ENCODE measurements at regions not wholly inside any gene's neighbourhood (a gene's known extent, or its start where the extent isn't known, plus 50 kb on each side); places are given as distances from the start of the nearest gene placed in this dataset.

GRCh38 chr1:29732453-29732852 lies 496.1 kb downstream of the PTPRU start:
- no peak for TF ChIP-seq RAD21 (IDR thresholded peaks at IDR 0.05; ENCODE audit: low read depth)
- TF ChIP-seq, protein P1, sequence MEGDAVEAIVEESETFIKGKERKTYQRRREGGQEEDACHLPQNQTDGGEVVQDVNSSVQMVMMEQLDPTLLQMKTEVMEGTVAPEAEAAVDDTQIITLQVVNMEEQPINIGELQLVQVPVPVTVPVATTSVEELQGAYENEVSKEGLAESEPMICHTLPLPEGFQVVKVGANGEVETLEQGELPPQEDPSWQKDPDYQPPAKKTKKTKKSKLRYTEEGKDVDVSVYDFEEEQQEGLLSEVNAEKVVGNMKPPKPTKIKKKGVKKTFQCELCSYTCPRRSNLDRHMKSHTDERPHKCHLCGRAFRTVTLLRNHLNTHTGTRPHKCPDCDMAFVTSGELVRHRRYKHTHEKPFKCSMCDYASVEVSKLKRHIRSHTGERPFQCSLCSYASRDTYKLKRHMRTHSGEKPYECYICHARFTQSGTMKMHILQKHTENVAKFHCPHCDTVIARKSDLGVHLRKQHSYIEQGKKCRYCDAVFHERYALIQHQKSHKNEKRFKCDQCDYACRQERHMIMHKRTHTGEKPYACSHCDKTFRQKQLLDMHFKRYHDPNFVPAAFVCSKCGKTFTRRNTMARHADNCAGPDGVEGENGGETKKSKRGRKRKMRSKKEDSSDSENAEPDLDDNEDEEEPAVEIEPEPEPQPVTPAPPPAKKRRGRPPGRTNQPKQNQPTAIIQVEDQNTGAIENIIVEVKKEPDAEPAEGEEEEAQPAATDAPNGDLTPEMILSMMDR (IDR thresholded peaks at IDR 0.05 in 2 of 3, conservative IDR thresholded peaks at IDR 0.05 in 1 of 3; ENCODE audit: borderline replicate concordance in 1 of 3, insufficient read depth in 1 of 3, low read depth in 2 of 3, low read length in 2 of 3), result no peak
- TF ChIP-seq, protein P2, sequence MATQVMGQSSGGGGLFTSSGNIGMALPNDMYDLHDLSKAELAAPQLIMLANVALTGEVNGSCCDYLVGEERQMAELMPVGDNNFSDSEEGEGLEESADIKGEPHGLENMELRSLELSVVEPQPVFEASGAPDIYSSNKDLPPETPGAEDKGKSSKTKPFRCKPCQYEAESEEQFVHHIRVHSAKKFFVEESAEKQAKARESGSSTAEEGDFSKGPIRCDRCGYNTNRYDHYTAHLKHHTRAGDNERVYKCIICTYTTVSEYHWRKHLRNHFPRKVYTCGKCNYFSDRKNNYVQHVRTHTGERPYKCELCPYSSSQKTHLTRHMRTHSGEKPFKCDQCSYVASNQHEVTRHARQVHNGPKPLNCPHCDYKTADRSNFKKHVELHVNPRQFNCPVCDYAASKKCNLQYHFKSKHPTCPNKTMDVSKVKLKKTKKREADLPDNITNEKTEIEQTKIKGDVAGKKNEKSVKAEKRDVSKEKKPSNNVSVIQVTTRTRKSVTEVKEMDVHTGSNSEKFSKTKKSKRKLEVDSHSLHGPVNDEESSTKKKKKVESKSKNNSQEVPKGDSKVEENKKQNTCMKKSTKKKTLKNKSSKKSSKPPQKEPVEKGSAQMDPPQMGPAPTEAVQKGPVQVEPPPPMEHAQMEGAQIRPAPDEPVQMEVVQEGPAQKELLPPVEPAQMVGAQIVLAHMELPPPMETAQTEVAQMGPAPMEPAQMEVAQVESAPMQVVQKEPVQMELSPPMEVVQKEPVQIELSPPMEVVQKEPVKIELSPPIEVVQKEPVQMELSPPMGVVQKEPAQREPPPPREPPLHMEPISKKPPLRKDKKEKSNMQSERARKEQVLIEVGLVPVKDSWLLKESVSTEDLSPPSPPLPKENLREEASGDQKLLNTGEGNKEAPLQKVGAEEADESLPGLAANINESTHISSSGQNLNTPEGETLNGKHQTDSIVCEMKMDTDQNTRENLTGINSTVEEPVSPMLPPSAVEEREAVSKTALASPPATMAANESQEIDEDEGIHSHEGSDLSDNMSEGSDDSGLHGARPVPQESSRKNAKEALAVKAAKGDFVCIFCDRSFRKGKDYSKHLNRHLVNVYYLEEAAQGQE (IDR thresholded peaks at IDR 0.05; ENCODE audit: low read depth), result no peak
- TF ChIP-seq POLR2A (IDR thresholded peaks at IDR 0.05; ENCODE audit: borderline replicate concordance, extremely low read depth, insufficient read depth, insufficient read length), result no peak
- TF ChIP-seq JUND (IDR thresholded peaks at IDR 0.05), result no peak
- no peak for TF ChIP-seq ZFX (IDR thresholded peaks at IDR 0.05)
- TF ChIP-seq POLR2AphosphoS5 (IDR thresholded peaks at IDR 0.05; ENCODE audit: low read depth, low read length), result no peak
- TF ChIP-seq CEBPB (IDR thresholded peaks at IDR 0.05; ENCODE audit: low read depth), result no peak
- TF ChIP-seq SP1 (IDR thresholded peaks at IDR 0.05; ENCODE audit: low read depth), result no peak
- TF ChIP-seq, protein P3, sequence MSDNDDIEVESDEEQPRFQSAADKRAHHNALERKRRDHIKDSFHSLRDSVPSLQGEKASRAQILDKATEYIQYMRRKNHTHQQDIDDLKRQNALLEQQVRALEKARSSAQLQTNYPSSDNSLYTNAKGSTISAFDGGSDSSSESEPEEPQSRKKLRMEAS (IDR thresholded peaks at IDR 0.05), result no peak
- no peak for TF ChIP-seq EZH2 (IDR thresholded peaks at IDR 0.05)

Data from HCT116 (cell line).